ENCODE measurements at regions not wholly inside any gene's neighbourhood (a gene's known extent, or its start where the extent isn't known, plus 50 kb on each side); places are given as distances from the start of the nearest gene placed in this dataset.

DNA sequence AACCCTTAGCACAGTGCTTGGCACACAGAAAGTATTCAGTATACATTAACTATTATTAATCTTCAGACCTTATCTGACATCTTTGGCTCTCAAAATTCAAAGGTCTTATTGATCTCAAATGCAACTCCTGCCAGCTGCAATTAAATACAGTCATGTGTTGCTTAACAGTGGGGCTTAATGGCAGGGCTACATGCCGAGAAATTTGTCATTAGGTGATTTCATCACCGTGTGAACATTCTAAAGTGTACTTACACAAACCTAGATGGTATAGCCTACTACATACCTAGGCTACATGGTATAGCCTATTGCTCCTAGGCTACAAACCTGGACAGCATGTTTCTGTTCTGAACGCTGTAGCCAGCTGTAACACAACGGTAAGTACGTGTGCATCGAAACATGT lies 156.3 kb upstream of the TMCC3 start:
- Histone ChIP-seq H3K9me3 (replicated peaks; ENCODE audit: insufficient read depth, low read length) (no peaks in the 10 kb centered on the region), H3F3A (ENCODE audit: insufficient read depth, low read length) (no peaks in the 10 kb centered on the region), H3K4me2 (ENCODE audit: low read depth, low read length) (no peak overlapping the region), H3K79me2 (ENCODE audit: low read length) (peaks cover 52% of the 10 kb centered on the region), H2AFZ (ENCODE audit: low read length) (no peak overlapping the region), H3K36me3 (replicated peaks; ENCODE audit: insufficient read depth, low read length) (no peaks in the 10 kb centered on the region), H3K27me3 (replicated peaks; ENCODE audit: insufficient read depth, low read length) (no peaks in the 10 kb centered on the region), H3K4me3 (ENCODE audit: low read length) (no peak overlapping the region), H4K20me1 (ENCODE audit: insufficient read depth, low read length) (no peaks in the 10 kb centered on the region), H3K9me2 (replicated peaks; ENCODE audit: insufficient read depth, low read length) (no peaks in the 10 kb centered on the region), H3K4me1 (ENCODE audit: low read length) (no peaks in the 10 kb centered on the region), H3K27ac (ENCODE audit: low read length) (no peak overlapping the region), H3K9ac (ENCODE audit: low read length) (no peak overlapping the region)
- DNase-seq: no peak
- no peak for TF ChIP-seq EZH2 (optimal IDR thresholded peaks at IDR 0.05; ENCODE audit: low read depth, low read length)
- no peak for TF ChIP-seq CTCF (IDR thresholded peaks at IDR 0.05; ENCODE audit: low read length)
- no peak for TF ChIP-seq EZH2phosphoT487 (IDR thresholded peaks at IDR 0.05; ENCODE audit: low read length)

- peaks cover 50% of the 10 kb centered on the region for H3K79me2 ChIP-seq (ENCODE audit: low read length)
- no peak overlapping the region for H2AFZ ChIP-seq (ENCODE audit: low read length)
- no peaks in the 10 kb centered on the region for H3K9me3 ChIP-seq (replicated peaks; ENCODE audit: insufficient read depth, low read length)
- H4K20me1 ChIP-seq (ENCODE audit: insufficient read depth, low read length): no peaks in the 10 kb centered on the region
- no peaks in the 10 kb centered on the region for H3K27me3 ChIP-seq (replicated peaks; ENCODE audit: insufficient read depth, low read length)
- H3K4me1 ChIP-seq (ENCODE audit: low read length): no peaks in the 10 kb centered on the region
- no peak overlapping the region for H3K27ac ChIP-seq (ENCODE audit: low read length)
- no peaks in the 10 kb centered on the region for H3K9me2 ChIP-seq (replicated peaks; ENCODE audit: insufficient read depth, low read length)
- H3K4me2 ChIP-seq (ENCODE audit: low read depth, low read length): no peak overlapping the region
- no peak overlapping the region for H3K9ac ChIP-seq (ENCODE audit: low read length)
- no peak for TF ChIP-seq EZH2 (optimal IDR thresholded peaks at IDR 0.05; ENCODE audit: low read depth, low read length)
- TF ChIP-seq EZH2phosphoT487 (IDR thresholded peaks at IDR 0.05; ENCODE audit: low read length): no peak
- no peak for TF ChIP-seq CTCF (IDR thresholded peaks at IDR 0.05; ENCODE audit: low read length)
- no peaks in the 10 kb centered on the region for H3K36me3 ChIP-seq (replicated peaks; ENCODE audit: insufficient read depth, low read length)
- no peak overlapping the region for H3K4me3 ChIP-seq (ENCODE audit: low read length)
- H3F3A ChIP-seq (ENCODE audit: insufficient read depth, low read length): no peaks in the 10 kb centered on the region
- DNase-seq: no peak
Observed at GRCh38 chr12:94805749-94806529, 155.6 kb upstream of the TMCC3 start.

DNA sequence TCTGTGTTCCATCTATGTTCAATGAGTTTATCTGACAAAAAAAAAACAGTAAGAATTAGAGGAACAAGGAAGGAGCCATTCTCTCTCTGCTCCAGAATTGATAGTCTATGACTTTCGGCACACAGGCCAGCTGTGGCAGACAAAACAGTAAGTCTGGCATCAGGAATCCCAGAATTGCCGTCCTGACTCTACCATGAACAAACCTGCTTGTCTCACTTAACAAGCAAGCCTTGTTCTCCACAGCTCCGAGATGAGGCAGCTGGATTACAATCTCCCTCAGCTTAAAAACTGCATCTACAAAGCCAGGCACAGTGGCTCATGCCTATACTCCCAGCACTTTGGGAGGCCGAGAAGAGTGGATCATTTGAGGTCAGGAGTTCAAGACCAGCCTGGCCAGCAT lies 153.6 kb upstream of the TMCC3 start:
- H3K4me2 ChIP-seq (ENCODE audit: low read depth, low read length): no peak overlapping the region
- H3K36me3 ChIP-seq (replicated peaks; ENCODE audit: insufficient read depth, low read length): no peaks in the 10 kb centered on the region
- TF ChIP-seq EZH2 (optimal IDR thresholded peaks at IDR 0.05; ENCODE audit: low read depth, low read length) (no peak), CTCF (IDR thresholded peaks at IDR 0.05; ENCODE audit: low read length) (no peak), EZH2phosphoT487 (IDR thresholded peaks at IDR 0.05; ENCODE audit: low read length) (no peak)
- no peak overlapping the region for H3K4me3 ChIP-seq (ENCODE audit: low read length)
- H3K27ac ChIP-seq (ENCODE audit: low read length): no peak overlapping the region
- no peaks in the 10 kb centered on the region for H3K4me1 ChIP-seq (ENCODE audit: low read length)
- DNase-seq: no peak
- no peaks in the 10 kb centered on the region for H3F3A ChIP-seq (ENCODE audit: insufficient read depth, low read length)
- H3K9me2 ChIP-seq (replicated peaks; ENCODE audit: insufficient read depth, low read length): no peaks in the 10 kb centered on the region
- H3K79me2 ChIP-seq (ENCODE audit: low read length): peaks cover 32% of the 10 kb centered on the region
- H4K20me1 ChIP-seq (ENCODE audit: insufficient read depth, low read length): no peaks in the 10 kb centered on the region
- H3K9me3 ChIP-seq (replicated peaks; ENCODE audit: insufficient read depth, low read length): no peaks in the 10 kb centered on the region
- H3K9ac ChIP-seq (ENCODE audit: low read length): no peak overlapping the region
- H3K27me3 ChIP-seq (replicated peaks; ENCODE audit: insufficient read depth, low read length): no peaks in the 10 kb centered on the region
- no peak overlapping the region for H2AFZ ChIP-seq (ENCODE audit: low read length)
